OCI-LY7 (cell line): ENCODE measurements at regions not wholly inside any gene's neighbourhood (a gene's known extent, or its start where the extent isn't known, plus 50 kb on each side); places are given as distances from the start of the nearest gene placed in this dataset.

Source experiments
- BruUV-seq: library from RNA; stranded (reverse); fragments of 400-500 nt; replicated peaks from 2 replicates; lab custom pipeline; 2021; lab: Mats Ljungman, UMichigan
- CTCF ChIA-PET: fragments of 300-600 bp; sonication (Branson Sonifier 250); formaldehyde crosslinking; loops from one replicate; lab custom pipeline; 2022; ENCODE audit warnings: antibody characterized with exemption; ENCODE audit not compliant: unreplicated experiment; lab: Charles Lee
- POLR2A ChIA-PET: fragments of 300-600 bp; sonication (Branson Sonifier 250); formaldehyde crosslinking; loops from one replicate; lab custom pipeline; 2022; ENCODE audit warnings: antibody characterized with exemption; lab: Charles Lee
- DNase-seq: peaks from one replicate; pipeline ENCODE4 v3.0.0-alpha.2; 2015; ENCODE audit warnings: low spot score
- H2AFZ ChIP-seq: fragments of 200-600 bp; sonication (generic), shearing (Covaris generic); 2 replicates; pipeline ENCODE4 v1.6.1; 2014; ENCODE audit warnings: mild to moderate bottlenecking, antibody characterized with exemption, low read length, moderate library complexity
- H3K27ac ChIP-seq: fragments of 200-600 bp; sonication (generic); 2 replicates; pipeline ENCODE4 v1.5.1; 2014; ENCODE audit warnings: mixed run types, low read depth, mild to moderate bottlenecking, moderate library complexity, low read length, inconsistent platforms; ENCODE audit not compliant: poor library complexity, severe bottlenecking
- H3K36me3 ChIP-seq: fragments of 200-600 bp; sonication (generic); 2 replicates; pipeline ENCODE4 v1.6.1; 2014; ENCODE audit warnings: mild to moderate bottlenecking, antibody characterized with exemption, low read length, moderate library complexity, mixed read lengths; ENCODE audit not compliant: insufficient read depth
- H3K4me1 ChIP-seq: fragments of 200-600 bp; sonication (generic); 2 replicates; pipeline ENCODE4 v1.5.1; 2014; ENCODE audit warnings: mild to moderate bottlenecking, low read length; ENCODE audit not compliant: insufficient read depth, poor library complexity, severe bottlenecking
- H3K4me2 ChIP-seq: fragments of 200-600 bp; sonication (generic); 2 replicates; pipeline ENCODE4 v1.6.1; 2014; ENCODE audit warnings: mild to moderate bottlenecking, low read length
- H3K4me3 ChIP-seq: fragments of 200-600 bp; sonication (generic); 2 replicates; pipeline ENCODE4 v1.5.1; 2014; ENCODE audit warnings: mild to moderate bottlenecking, low read depth, low read length; ENCODE audit not compliant: poor library complexity, severe bottlenecking
- H3K79me2 ChIP-seq: fragments of 200-600 bp; sonication (generic); 2 replicates; pipeline ENCODE4 v1.6.1; 2016; ENCODE audit warnings: low read depth, mild to moderate bottlenecking, low read length, moderate library complexity, mixed read lengths; ENCODE audit not compliant: insufficient read depth
- H3K9me2 ChIP-seq: fragments of 200-600 bp; sonication (generic); 2 replicates; pipeline ENCODE4 v1.6.1; 2016; ENCODE audit warnings: mild to moderate bottlenecking, low read length, mixed read lengths; ENCODE audit not compliant: insufficient read depth
- H3K9me3 ChIP-seq: fragments of 200-600 bp; sonication (generic); 2 replicates; pipeline ENCODE4 v1.6.1; 2014; ENCODE audit warnings: mild to moderate bottlenecking, mixed run types, low read length, mixed read lengths
- H4K20me1 ChIP-seq: fragments of 200-600 bp; sonication (generic); 2 replicates; pipeline ENCODE4 v1.6.1; 2014; ENCODE audit warnings: mild to moderate bottlenecking, antibody characterized with exemption, low read length, moderate library complexity, mixed read lengths; ENCODE audit not compliant: insufficient read depth
- EZH2phosphoT487 ChIP-seq: fragments of 200-600 bp; sonication (generic); IDR thresholded peaks from 2 replicates; pipeline ENCODE4 v1.6.1; 2018; ENCODE audit warnings: low read depth, borderline replicate concordance, mild to moderate bottlenecking, mixed run types, antibody characterized with exemption, low read length, moderate library complexity, mixed read lengths
- intact Hi-C: fragments of 100-400 bp; cut with micrococcal nuclease; formaldehyde crosslinking; loops from one replicate; pipeline ENCODE4 v1.10.0; 2022; ENCODE audit not compliant: unreplicated experiment
- TF ChIP-seq, protein P1 (sequence below): fragments of 200-600 bp; sonication (generic); conservative IDR thresholded peaks from 2 replicates; pipeline ENCODE4 v1.5.1; 2014; ENCODE audit warnings: mild to moderate bottlenecking, antibody characterized with exemption, low read length, moderate library complexity, mixed read lengths

DNA sequence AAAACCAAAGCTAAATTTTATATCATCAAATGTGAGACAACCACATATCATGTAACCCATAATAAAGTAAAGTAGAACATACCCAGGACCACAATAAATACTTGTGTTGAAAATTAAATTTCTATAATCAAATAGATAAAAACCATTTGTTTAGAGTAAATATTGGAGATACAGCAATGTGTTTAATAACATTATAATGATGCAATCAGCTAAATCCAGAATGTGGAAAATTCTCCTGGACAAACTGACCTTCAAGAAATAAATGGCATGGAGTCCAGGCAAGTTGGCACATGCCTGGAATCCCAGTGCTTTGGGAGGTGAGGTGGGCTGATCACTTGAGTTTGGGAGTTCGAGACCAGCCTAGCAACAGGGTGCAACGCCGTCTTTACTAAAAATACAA lies 84.0 kb downstream of the GPX5 start:
- ChIA-PET POLR2A (interaction anchor here (0.6 to 1.1 kb wide), 4 partner anchors 37 to 894 kb away, joined by 3 to 4 read pairs (median 3); no protein-coding TSS in a partner anchor), CTCF (no interaction called here)
- intact Hi-C loops, result no loop called here
- H3K9me3 ChIP-seq, result no peaks in the 10 kb centered on the region
- DNase-seq, result no peak
- peaks cover 25% of the 10 kb centered on the region for H3K4me1 ChIP-seq
- no peaks in the 10 kb centered on the region for H3K9me2 ChIP-seq
- no peaks in the 10 kb centered on the region for H3K36me3 ChIP-seq
- no peak overlapping the region for H3K4me2 ChIP-seq
- H3K27ac ChIP-seq, result no peak overlapping the region
- no peaks in the 10 kb centered on the region for H3K79me2 ChIP-seq
- BruUV-seq, result no TSS peak
- no peak overlapping the region for H2AFZ ChIP-seq
- H4K20me1 ChIP-seq, result no peaks in the 10 kb centered on the region
- no peak overlapping the region for H3K4me3 ChIP-seq
- TF ChIP-seq, protein P1, sequence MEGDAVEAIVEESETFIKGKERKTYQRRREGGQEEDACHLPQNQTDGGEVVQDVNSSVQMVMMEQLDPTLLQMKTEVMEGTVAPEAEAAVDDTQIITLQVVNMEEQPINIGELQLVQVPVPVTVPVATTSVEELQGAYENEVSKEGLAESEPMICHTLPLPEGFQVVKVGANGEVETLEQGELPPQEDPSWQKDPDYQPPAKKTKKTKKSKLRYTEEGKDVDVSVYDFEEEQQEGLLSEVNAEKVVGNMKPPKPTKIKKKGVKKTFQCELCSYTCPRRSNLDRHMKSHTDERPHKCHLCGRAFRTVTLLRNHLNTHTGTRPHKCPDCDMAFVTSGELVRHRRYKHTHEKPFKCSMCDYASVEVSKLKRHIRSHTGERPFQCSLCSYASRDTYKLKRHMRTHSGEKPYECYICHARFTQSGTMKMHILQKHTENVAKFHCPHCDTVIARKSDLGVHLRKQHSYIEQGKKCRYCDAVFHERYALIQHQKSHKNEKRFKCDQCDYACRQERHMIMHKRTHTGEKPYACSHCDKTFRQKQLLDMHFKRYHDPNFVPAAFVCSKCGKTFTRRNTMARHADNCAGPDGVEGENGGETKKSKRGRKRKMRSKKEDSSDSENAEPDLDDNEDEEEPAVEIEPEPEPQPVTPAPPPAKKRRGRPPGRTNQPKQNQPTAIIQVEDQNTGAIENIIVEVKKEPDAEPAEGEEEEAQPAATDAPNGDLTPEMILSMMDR, result no peak
- no peak for TF ChIP-seq EZH2phosphoT487

DNA sequence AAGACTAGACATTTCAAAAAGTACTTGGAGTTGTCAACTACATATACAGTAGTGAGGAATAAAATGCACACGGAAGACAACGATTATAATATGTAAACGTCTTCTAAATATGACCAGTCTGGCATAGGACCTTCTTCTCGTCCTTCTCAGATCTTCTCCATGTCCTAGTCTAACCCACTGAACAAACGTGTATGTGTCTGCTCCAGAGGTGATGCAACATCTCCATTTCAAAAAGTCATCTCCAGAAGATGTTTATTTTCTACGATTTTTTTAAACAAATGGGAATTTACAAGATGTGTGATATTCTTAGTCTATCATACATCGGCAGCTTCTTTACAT lies 89.9 kb downstream of the GPX5 start:
- POLR2A ChIA-PET, result no interaction called here
- BruUV-seq, result no TSS peak
- H2AFZ ChIP-seq, result no peak overlapping the region
- H4K20me1 ChIP-seq, result no peaks in the 10 kb centered on the region
- CTCF ChIA-PET, result no interaction called here
- H3K4me2 ChIP-seq, result no peak overlapping the region
- no peaks in the 10 kb centered on the region for H3K9me3 ChIP-seq
- no peak for TF ChIP-seq EZH2phosphoT487
- TF ChIP-seq, protein P1, result no peak
- no peaks in the 10 kb centered on the region for H3K9me2 ChIP-seq
- no peaks in the 10 kb centered on the region for H3K79me2 ChIP-seq
- intact Hi-C loops, result no loop called here
- no peaks in the 10 kb centered on the region for H3K4me1 ChIP-seq
- DNase-seq, result no peak
- no peak overlapping the region for H3K27ac ChIP-seq
- no peaks in the 10 kb centered on the region for H3K36me3 ChIP-seq
- H3K4me3 ChIP-seq, result no peak overlapping the region

DNA sequence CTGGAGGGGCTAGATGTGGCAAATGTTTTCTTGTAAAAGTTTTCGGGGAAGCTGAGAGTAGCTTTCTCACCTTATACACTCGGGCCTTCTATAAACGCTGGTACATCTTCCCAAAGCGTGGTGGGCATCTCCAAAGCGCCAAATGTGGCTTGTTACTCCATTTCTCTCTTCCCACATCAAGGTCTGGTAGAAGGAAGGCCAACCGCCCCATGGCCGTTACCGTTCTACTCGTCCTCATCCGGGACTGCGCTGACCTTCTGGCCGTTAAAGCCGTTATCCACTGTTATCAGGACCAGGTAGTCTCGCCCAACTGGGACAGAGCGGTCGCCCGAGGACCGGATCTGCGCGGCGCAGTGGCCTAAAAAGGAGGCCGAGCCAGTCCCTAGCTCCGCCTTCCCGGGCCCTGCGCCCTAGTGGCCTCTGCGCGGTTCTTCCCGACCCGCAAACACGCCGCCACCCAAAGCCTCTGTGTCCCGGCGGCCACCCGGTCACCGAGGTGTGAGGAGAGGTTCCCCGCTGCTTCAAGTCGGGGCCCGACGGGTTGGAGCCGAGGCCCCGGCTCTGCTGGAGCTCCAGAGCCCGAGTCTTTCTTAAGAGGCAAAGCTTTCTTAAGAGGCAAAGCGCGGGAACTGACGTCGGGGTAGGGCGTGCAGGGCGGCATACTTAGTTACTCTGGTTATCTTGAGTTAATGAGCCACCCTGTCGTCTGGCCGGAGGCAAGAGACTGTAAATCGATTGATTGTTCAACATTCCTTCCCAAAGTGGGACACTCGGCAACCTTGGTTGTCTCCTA lies 90.5 kb downstream of the GPX5 start:
- H3K9me3 ChIP-seq, result no peaks in the 10 kb centered on the region
- no peak overlapping the region for H2AFZ ChIP-seq
- H3K36me3 ChIP-seq, result no peaks in the 10 kb centered on the region
- H3K27ac ChIP-seq, result no peak overlapping the region
- no peak overlapping the region for H3K4me2 ChIP-seq
- TF ChIP-seq, protein P1, result no peak
- no peak for TF ChIP-seq EZH2phosphoT487
- no TSS peak for BruUV-seq
- no peak overlapping the region for H3K4me3 ChIP-seq
- H3K4me1 ChIP-seq, result no peaks in the 10 kb centered on the region
- no peaks in the 10 kb centered on the region for H3K9me2 ChIP-seq
- H3K79me2 ChIP-seq, result no peaks in the 10 kb centered on the region
- no peak for DNase-seq
- CTCF ChIA-PET, result no interaction called here
- intact Hi-C loops, result no loop called here
- POLR2A ChIA-PET, result no interaction called here
- H4K20me1 ChIP-seq, result no peaks in the 10 kb centered on the region
